AG10803 (cell line): ENCODE measurements at regions not wholly inside any gene's neighbourhood (a gene's known extent, or its start where the extent isn't known, plus 50 kb on each side); places are given as distances from the start of the nearest gene placed in this dataset.

ENCODE experiments used
- DNase-seq: peaks from one replicate; pipeline ENCODE4 v3.0.0; 2010; ENCODE audit warnings: low read depth
- H3K4me3 ChIP-seq: 2 replicates; pipeline ENCODE4 v1.5.1; 2011; ENCODE audit warnings: mild to moderate bottlenecking, low read length, control low read depth
- TF ChIP-seq, protein P1 (sequence below): conservative IDR thresholded peaks from 2 replicates; pipeline ENCODE4 v1.5.1; 2011; ENCODE audit warnings: mild to moderate bottlenecking, low read length, control low read depth, inconsistent platforms

DNA sequence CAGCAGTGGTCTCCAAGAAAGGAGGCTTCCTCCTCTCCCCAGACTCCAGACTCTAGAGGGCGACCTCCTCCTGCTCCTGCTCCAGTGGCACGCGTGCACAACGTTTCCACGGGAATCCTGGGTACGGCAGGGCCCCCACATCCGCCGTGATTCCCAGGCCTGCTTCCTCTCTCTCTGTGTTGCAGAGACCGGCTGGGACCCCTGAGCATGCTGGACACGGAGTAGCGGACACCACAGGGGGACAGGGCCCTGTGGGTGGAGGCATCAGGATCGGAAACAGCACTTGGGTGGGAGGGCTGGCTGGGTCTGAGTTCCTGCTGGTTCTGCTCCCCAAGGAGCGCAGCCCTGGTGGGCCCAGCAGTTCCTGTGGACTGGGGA, 75.9 kb upstream of the SLC35G4 start:
- no peak for DNase-seq
- TF ChIP-seq, protein P1, sequence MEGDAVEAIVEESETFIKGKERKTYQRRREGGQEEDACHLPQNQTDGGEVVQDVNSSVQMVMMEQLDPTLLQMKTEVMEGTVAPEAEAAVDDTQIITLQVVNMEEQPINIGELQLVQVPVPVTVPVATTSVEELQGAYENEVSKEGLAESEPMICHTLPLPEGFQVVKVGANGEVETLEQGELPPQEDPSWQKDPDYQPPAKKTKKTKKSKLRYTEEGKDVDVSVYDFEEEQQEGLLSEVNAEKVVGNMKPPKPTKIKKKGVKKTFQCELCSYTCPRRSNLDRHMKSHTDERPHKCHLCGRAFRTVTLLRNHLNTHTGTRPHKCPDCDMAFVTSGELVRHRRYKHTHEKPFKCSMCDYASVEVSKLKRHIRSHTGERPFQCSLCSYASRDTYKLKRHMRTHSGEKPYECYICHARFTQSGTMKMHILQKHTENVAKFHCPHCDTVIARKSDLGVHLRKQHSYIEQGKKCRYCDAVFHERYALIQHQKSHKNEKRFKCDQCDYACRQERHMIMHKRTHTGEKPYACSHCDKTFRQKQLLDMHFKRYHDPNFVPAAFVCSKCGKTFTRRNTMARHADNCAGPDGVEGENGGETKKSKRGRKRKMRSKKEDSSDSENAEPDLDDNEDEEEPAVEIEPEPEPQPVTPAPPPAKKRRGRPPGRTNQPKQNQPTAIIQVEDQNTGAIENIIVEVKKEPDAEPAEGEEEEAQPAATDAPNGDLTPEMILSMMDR, result no peak
- H3K4me3 ChIP-seq, result no peak overlapping the region

DNA sequence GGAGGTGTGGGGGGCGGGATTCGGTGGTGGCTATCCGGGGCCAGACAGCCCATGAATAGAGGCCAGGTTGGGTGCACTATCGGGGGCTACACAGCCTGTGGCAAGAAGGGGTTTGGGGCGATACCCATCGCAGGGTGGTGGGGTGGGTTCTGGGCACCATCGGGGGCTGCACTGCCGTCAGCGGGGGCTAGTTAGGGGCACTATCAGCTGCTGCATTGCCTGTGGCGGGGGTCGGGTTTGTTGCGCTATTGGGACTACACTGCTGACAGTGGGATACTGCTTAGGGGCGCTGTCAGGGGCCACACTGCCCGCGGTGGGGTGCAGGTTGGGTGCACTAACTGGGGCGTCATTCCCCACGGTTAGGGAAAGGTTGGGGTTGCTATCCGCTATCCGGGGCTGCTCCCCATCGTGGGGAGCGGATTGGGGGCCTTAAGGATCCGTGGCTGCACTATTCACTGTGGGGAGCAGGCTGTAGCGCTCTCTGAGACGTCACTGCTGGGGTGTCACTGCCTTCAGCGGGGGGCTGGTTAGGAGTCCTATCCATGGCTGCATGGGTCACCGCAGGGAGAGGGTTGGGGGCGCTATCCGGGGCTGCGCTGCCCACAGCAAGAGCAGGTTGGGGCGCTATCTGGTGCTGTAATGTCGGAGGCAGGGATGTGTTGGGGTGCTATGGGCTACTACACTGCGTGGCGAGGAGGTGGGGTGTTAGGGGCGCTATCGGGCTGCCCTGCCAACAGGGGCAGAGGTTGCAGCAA, 76.5 kb upstream of the SLC35G4 start:
- no peak for DNase-seq
- H3K4me3 ChIP-seq, result no peak overlapping the region
- TF ChIP-seq, protein P1, result no peak

DNA sequence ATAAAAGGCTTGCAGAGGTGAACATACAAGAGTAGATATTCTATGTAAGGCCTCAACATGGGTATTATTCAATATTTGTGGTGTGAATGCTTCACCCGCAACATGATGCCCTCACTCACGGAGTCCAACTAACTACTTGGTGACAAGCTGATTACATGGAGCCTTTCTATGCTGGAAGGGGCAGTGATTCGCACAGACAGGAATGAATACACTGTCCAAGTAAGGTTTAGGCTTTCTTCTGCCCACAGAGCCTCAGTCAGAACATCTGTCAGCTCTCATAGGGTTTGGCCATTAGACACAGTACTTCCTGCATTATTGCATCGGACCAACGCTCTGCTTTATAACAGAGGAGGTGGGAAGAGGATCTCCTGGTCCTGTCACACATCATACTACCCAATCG, 80.3 kb upstream of the SLC35G4 start:
- DNase-seq, result peak; percentile 57
- no peak overlapping the region for H3K4me3 ChIP-seq
- TF ChIP-seq, protein P1, result no peak

DNA sequence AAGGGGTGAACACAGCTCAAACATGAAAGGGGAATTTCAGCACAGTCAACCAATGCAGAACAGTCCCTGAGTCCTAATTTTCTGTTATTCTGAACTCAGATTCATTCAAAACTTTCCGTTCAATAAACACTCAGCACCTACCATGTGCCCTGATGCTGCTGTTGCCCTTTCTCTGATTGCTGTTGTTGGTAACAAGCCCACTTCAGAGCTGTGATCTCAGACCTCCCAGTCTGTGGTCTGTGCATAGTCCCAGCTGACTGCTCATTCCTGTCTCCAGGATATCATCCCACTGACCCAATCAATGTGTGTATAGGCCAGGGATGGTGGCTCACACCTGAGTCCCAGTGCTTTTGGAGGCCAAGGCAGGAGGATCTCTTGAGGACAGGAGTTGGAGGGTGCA, 82.7 kb upstream of the SLC35G4 start:
- H3K4me3 ChIP-seq, result no peak overlapping the region
- TF ChIP-seq, protein P1, result no peak
- DNase-seq, result no peak

DNA sequence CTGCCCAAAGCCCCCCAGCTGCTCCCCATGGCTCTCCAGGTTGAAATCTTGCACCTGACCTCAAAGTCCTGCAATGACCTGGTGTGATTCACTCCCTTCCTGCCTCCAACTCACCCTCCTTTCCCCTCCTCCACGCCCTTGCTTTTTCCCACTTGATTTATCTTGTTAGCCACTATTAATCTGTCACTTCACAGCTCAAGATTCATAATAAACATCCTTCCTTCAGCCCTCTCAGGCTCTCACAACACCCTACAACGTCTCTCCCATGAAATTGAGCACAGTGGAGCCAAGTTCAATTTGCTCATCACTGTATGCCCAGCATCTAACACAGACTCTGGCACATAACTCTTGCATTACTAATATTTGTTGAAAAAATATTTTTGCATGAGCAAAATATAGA, 85.6 kb upstream of the SLC35G4 start:
- TF ChIP-seq, protein P1, result no peak
- H3K4me3 ChIP-seq, result no peak overlapping the region
- DNase-seq, result no peak

DNA sequence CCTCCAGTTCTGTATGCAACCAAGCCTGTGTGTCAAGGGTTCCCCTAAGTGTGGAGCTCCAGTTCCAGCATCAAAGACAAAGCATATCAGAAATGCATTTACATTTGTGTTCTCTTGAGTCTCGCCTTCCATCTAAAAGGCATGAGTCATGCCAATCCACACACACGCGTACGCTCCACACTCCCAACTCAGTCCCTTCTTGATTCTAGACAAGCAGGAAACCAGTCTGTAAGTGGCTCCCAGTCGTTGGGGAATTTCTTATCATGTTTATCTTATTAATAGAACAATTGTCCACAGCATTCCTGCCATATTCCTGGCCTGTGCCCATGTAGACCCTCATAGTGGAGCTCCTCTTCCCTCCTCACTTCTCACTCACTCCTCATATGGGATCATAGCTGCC, 86.4 kb upstream of the SLC35G4 start:
- no peak for DNase-seq
- H3K4me3 ChIP-seq, result no peak overlapping the region
- TF ChIP-seq, protein P1, result no peak

DNA sequence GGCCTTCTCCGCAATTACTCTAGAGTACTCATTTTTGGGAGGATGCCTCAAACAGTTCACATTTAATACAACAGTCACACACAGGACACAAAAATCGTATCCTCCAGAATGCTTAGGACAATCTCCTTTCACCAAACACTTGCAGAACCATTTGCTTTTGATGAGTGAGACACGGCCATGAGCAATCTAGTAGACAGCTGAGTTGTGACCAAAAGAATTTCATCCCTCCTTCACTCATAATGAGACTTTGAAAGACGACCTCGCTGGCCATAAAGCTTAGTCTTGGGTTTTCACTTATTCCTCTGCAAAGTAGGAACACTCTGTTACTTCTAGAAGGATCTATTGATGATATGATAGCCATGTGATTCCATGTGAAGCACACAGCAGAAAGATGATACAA, 87.5 kb upstream of the SLC35G4 start:
- DNase-seq, result no peak
- H3K4me3 ChIP-seq, result no peak overlapping the region
- TF ChIP-seq, protein P1, result no peak
